Pancreas (tissue), 10 donors: ENCODE measurements at regions not wholly inside any gene's neighbourhood (a gene's known extent, or its start where the extent isn't known, plus 50 kb on each side); places are given as distances from the start of the nearest gene placed in this dataset.

Source experiments
- ATAC-seq, 4 donors: fragments of 200-7000 bp; cut with Tn5 transposase; one replicate each; pipeline versions ENCODE4 v1.8.0 to v1.9.1; 2020; ENCODE audit warnings: mild to moderate bottlenecking in 4 of 4, moderate library complexity in 4 of 4
- DNase-seq, 6 donors: peaks; one replicate each; pipeline ENCODE4 v3.0.0-alpha.2; 2020
- FAIRE-seq: peaks from 2 replicates; lab custom pipeline; 2012; peaks lifted over from hg19 to GRCh38; lab: Jason Lieb, UNC
- H3K27ac ChIP-seq, 4 donors: fragments of 200-600 bp; sonication (generic); 1 replicate in 3 of 4; 2 replicates in 1 of 4; pipeline versions ENCODE4 v1.5.0 to v1.8.0; 2020
- H3K27me3 ChIP-seq, 4 donors: fragments of 200-600 bp; one replicate each; pipeline ENCODE4 v1.8.0; 2021
- H3K36me3 ChIP-seq, 3 donors: fragments of 200-600 bp; sonication (generic) in 1 of 3; one replicate each; pipeline versions ENCODE4 v1.5.0 to v1.8.0; 2020 to 2021
- H3K4me1 ChIP-seq, 3 donors: fragments of 200-600 bp; one replicate each; pipeline ENCODE4 v1.8.0; 2021
- H3K4me3 ChIP-seq, 4 donors: fragments of 200-600 bp; sonication (generic) in 2 of 4; one replicate each; pipeline versions ENCODE4 v1.5.0 to v1.8.0; 2020 to 2021
- H3K9me3 ChIP-seq, 4 donors: fragments of 200-600 bp; one replicate each; pipeline ENCODE4 v1.8.0; 2021
- WGBS, 2 donors: extraction: QIAGEN DNeasy Blood & Tissue Kit; methylation state at CpG; one replicate each; pipeline ENCODE4 v1.1.7; 2013; 5-methylcytosine and 5-hydroxymethylcytosine counted together
- intact Hi-C, 3 donors: fragments of 100-400 bp; cut with DNase I; formaldehyde crosslinking; loops; one replicate each; pipeline versions ENCODE4 v1.11.1 to v1.14.2; 2022
- TF ChIP-seq, protein P1 (sequence below), 4 donors: fragments of 200-600 bp; sonication (generic) in 3 of 4; IDR thresholded peaks; one replicate each; pipeline versions ENCODE4 v1.5.0 to v1.8.0; 2021; ENCODE audit warnings: antibody characterized with exemption in 4 of 4
- donor health status: healthy with polysubstance abuse.
- donor health status: DM: no; HTN: no; CAD: no; lungs with moderate emphysema.
- donor health status: DM: no; HTN: no; CAD: no.
- donor health status: control.
- donor health status: control.
- donor health status: Bipolar disorder and iron deficiency.
- donor health status: DM: yes; HTN: yes; CAD: no.
- donor health status: DM: no; HTN: no; CAD: no.
- donor health status: DM: no; HTN: no; CAD: no.
- donor health status: DM: yes; HTN: yes; CAD: no.

DNA sequence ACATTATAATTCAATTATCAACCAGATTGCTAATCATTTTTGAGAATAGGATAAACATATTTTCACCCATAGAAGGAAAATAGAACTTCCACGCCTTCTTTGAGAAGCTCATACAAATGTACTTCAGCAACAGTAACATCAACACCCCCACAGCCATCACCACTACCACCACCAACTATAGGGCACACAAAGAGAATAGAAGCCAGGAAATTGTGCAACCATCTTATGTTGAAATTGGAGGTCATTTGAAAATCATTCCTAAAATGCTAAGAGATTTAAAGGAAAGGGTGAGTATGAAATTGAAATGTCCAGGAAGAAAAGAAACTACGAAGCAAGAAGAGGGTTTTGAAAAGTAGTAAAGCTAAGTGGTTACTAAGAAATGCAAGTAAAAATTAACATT, 563.4 kb downstream of the ZNF804A start:
- no peaks in the 10 kb centered on the region for H3K4me1 ChIP-seq
- H3K36me3 ChIP-seq = no peaks in the 10 kb centered on the region
- no peak for FAIRE-seq
- H3K27ac ChIP-seq = no peak overlapping the region
- no peaks in the 10 kb centered on the region for H3K9me3 ChIP-seq
- 67 to 82% methylated on average over 2 of the region's 2 CpGs for whole genome bisulfite sequencing, 2 donors
- intact Hi-C loops = no loop called here
- no peak for ATAC-seq
- no peaks in the 10 kb centered on the region for H3K27me3 ChIP-seq
- TF ChIP-seq, protein P1, sequence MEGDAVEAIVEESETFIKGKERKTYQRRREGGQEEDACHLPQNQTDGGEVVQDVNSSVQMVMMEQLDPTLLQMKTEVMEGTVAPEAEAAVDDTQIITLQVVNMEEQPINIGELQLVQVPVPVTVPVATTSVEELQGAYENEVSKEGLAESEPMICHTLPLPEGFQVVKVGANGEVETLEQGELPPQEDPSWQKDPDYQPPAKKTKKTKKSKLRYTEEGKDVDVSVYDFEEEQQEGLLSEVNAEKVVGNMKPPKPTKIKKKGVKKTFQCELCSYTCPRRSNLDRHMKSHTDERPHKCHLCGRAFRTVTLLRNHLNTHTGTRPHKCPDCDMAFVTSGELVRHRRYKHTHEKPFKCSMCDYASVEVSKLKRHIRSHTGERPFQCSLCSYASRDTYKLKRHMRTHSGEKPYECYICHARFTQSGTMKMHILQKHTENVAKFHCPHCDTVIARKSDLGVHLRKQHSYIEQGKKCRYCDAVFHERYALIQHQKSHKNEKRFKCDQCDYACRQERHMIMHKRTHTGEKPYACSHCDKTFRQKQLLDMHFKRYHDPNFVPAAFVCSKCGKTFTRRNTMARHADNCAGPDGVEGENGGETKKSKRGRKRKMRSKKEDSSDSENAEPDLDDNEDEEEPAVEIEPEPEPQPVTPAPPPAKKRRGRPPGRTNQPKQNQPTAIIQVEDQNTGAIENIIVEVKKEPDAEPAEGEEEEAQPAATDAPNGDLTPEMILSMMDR (IDR thresholded peaks at IDR 0.05) = no peak
- H3K4me3 ChIP-seq = no peak overlapping the region
- no peak for DNase-seq

DNA sequence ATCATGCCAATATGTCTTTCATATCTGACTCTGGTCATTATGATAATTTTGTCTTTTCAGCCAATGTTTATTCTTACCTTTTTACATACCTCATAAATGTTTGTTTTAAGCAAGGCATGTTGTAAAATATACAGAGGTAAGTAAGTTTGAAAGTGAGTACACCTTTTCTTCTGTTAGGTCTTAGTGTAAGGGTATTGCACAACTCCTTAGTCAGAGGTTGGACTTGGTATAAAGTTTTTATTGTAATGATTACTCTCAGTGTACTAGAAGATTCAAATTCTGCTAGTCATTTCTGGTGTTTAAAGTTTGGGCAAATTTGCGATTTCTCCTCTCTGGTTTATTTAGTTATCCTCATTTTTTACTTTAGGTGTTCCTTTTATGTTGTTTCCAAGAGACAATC, 564.3 kb upstream of the FSIP2 start:
- H3K9me3 ChIP-seq = no peaks in the 10 kb centered on the region
- intact Hi-C loops = no loop called here
- no peak for FAIRE-seq
- no peaks in the 10 kb centered on the region for H3K36me3 ChIP-seq
- no peak for ATAC-seq
- no peak overlapping the region for H3K27ac ChIP-seq
- DNase-seq = no peak
- no peaks in the 10 kb centered on the region for H3K27me3 ChIP-seq
- TF ChIP-seq, protein P1 (IDR thresholded peaks at IDR 0.05) = no peak
- 66 to 90% methylated on average over 1 of the region's 1 CpG for WGBS, 2 donors
- no peak overlapping the region for H3K4me3 ChIP-seq
- H3K4me1 ChIP-seq = no peaks in the 10 kb centered on the region

DNA sequence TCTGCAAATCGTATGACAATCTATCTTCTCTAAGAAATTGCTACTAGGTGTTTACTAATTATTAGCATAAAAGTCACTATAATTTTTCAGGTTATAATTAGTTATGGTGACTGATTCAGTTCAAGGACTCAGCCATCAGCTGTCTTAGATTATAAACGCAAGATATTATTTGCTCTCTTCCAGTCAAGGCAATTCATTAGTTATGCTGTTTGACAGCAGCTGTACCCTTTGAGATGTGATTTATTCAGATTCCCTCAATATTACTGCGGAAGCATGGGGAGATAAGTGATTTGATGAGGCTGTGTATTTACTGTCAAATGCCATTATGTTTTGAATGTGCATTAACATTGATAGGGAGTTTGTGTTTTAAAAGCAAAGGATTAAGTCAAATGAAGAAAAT, 558.9 kb upstream of the FSIP2 start:
- no peak for ATAC-seq
- Histone ChIP-seq H3K4me3 (no peak overlapping the region), H3K9me3 (no peaks in the 10 kb centered on the region), H3K36me3 (no peaks in the 10 kb centered on the region), H3K27me3 (no peaks in the 10 kb centered on the region), H3K27ac (no peak overlapping the region), H3K4me1 (no peaks in the 10 kb centered on the region)
- intact Hi-C loops = no loop called here
- TF ChIP-seq, protein P1 (IDR thresholded peaks at IDR 0.05) = no peak
- no peak for DNase-seq
- no peak for FAIRE-seq
- WGBS, 2 donors = 23 to 27% methylated on average over 3 of the region's 3 CpGs

DNA sequence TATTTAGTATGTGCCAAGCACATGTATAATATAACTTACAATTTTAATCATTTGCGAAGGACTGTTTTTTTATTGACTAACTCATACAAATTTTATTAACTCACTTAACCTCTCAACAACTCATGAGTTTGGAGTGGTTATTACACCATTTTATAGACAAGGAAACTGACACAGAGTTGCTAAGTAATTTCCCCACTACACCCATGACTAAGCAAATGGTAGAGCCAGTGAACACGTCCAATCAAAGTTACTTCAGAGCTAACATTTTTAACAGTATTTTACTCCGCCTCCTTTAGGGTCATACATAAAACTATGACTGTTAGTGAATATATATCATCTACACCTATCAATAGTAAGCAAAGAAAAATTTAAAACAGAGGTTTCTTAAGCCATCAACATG, 556.7 kb upstream of the FSIP2 start:
- H3K27me3 ChIP-seq = no peaks in the 10 kb centered on the region
- no peaks in the 10 kb centered on the region for H3K9me3 ChIP-seq
- intact Hi-C loops = no loop called here
- no peak for FAIRE-seq
- TF ChIP-seq, protein P1 (IDR thresholded peaks at IDR 0.05) = no peak
- ATAC-seq = no peak
- no peak for DNase-seq
- no peaks in the 10 kb centered on the region for H3K36me3 ChIP-seq
- H3K4me3 ChIP-seq = no peak overlapping the region
- WGBS, 2 donors = 73 to 87% methylated on average over 3 of the region's 3 CpGs
- no peak overlapping the region for H3K27ac ChIP-seq
- no peaks in the 10 kb centered on the region for H3K4me1 ChIP-seq

DNA sequence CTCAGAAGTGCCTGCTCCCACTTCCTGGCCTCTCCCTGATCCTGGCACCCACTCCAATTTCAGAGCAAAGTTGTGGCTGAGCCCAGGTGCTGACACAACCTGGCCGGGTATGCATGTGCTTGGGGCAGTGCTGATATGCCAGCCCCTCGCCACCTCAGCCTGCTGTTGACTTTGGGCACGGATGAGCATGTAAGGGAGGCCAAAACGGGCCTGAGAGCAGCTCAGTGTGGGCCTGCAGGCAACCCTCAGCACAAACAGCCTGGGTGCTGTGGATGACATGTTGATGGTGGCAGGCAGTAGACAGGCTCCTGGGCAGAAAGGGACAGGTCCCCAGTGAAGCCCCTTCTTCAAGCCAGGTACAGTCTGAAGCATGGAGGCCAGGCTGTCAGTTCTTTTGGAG, 553.6 kb upstream of the FSIP2 start:
- intact Hi-C loops = no loop called here
- Histone ChIP-seq H3K27me3 (no peaks in the 10 kb centered on the region), H3K36me3 (no peaks in the 10 kb centered on the region), H3K9me3 (no peaks in the 10 kb centered on the region), H3K4me3 (no peak overlapping the region), H3K4me1 (no peaks in the 10 kb centered on the region), H3K27ac (no peak overlapping the region)
- ATAC-seq = no peak
- 71 to 81% methylated on average over 4 of the region's 4 CpGs for WGBS, 2 donors
- FAIRE-seq = no peak
- peak in 1 of 6 donors; percentile 45 for DNase-seq
- TF ChIP-seq, protein P1 (IDR thresholded peaks at IDR 0.05) = no peak
